ENCODE measurements at regions not wholly inside any gene's neighbourhood (a gene's known extent, or its start where the extent isn't known, plus 50 kb on each side); places are given as distances from the start of the nearest gene placed in this dataset.
"Not testable (repeated sequence)": the region's sequence is repeated elsewhere in the genome, so short reads cannot be mapped to it uniquely, and the experiment has no call there.

GRCh38 chr11:92168936-92169335, 55.7 kb upstream of the FAT3 start:
- no peak for DNase-seq (ENCODE audit: low read depth, low spot score)

GRCh38 chr11:92167571-92167970, 57.0 kb upstream of the FAT3 start:
- DNase-seq (ENCODE audit: low read depth, low spot score) = no peak

GRCh38 chr11:92166335-92166734, 58.3 kb upstream of the FAT3 start:
- no peak for DNase-seq (ENCODE audit: low read depth, low spot score)

GRCh38 chr11:92163879-92164278, 60.7 kb upstream of the FAT3 start:
- no peak for DNase-seq (ENCODE audit: low read depth, low spot score)

- no peak for DNase-seq (ENCODE audit: low read depth, low spot score)
Observed at GRCh38 chr11:92162776-92163175, 61.8 kb upstream of the FAT3 start.

- no peak for DNase-seq (ENCODE audit: low read depth, low spot score)
Observed at GRCh38 chr11:92159931-92160330, 64.7 kb upstream of the FAT3 start.

GRCh38 chr11:92157390-92157789, 67.2 kb upstream of the FAT3 start:
- not testable (repeated sequence) for DNase-seq (ENCODE audit: low read depth, low spot score)

GRCh38 chr11:92154611-92155010, 70.0 kb upstream of the FAT3 start:
- no peak for DNase-seq (ENCODE audit: low read depth, low spot score)

GRCh38 chr11:92154110-92154509, 70.5 kb upstream of the FAT3 start:
- DNase-seq (ENCODE audit: low read depth, low spot score) = no peak

- no peak for DNase-seq (ENCODE audit: low read depth, low spot score)
Observed at GRCh38 chr11:92153542-92153941, 71.1 kb upstream of the FAT3 start.

- DNase-seq (ENCODE audit: low read depth, low spot score) = peak; percentile 8
Observed at GRCh38 chr11:92152245-92152644, 72.4 kb upstream of the FAT3 start.

- no peak for DNase-seq (ENCODE audit: low read depth, low spot score)
Observed at GRCh38 chr11:92149996-92150395, 74.6 kb upstream of the FAT3 start.

GRCh38 chr11:92141725-92142124, 82.9 kb upstream of the FAT3 start:
- DNase-seq (ENCODE audit: low read depth, low spot score) = no peak

- no peak for DNase-seq (ENCODE audit: low read depth, low spot score)
Observed at GRCh38 chr11:92141159-92141558, 83.5 kb upstream of the FAT3 start.

GRCh38 chr11:92140021-92140420, 84.6 kb upstream of the FAT3 start:
- no peak for DNase-seq (ENCODE audit: low read depth, low spot score)

- no peak for DNase-seq (ENCODE audit: low read depth, low spot score)
Observed at GRCh38 chr11:92138296-92138695, 86.3 kb upstream of the FAT3 start.

- DNase-seq (ENCODE audit: low read depth, low spot score) = no peak
Observed at GRCh38 chr11:92137747-92138146, 86.9 kb upstream of the FAT3 start.

GRCh38 chr11:92136797-92137196, 87.8 kb upstream of the FAT3 start:
- no peak for DNase-seq (ENCODE audit: low read depth, low spot score)

GRCh38 chr11:92131289-92131865, 93.2 kb upstream of the FAT3 start:
- DNase-seq (ENCODE audit: low read depth, low spot score) = no peak

GRCh38 chr11:92130421-92130831, 94.2 kb upstream of the FAT3 start:
- DNase-seq (ENCODE audit: low read depth, low spot score) = no peak

- no peak for DNase-seq (ENCODE audit: low read depth, low spot score)
Observed at GRCh38 chr11:92129811-92130210, 94.8 kb upstream of the FAT3 start.

- no peak for DNase-seq (ENCODE audit: low read depth, low spot score)
Observed at GRCh38 chr11:92128026-92128425, 96.6 kb upstream of the FAT3 start.

GRCh38 chr11:92125321-92125720, 99.3 kb upstream of the FAT3 start:
- DNase-seq (ENCODE audit: low read depth, low spot score) = no peak

GRCh38 chr11:92123540-92123939, 101.1 kb upstream of the FAT3 start:
- no peak for DNase-seq (ENCODE audit: low read depth, low spot score)
